IMR-90 (cell line): ENCODE measurements at regions not wholly inside any gene's neighbourhood (a gene's known extent, or its start where the extent isn't known, plus 50 kb on each side); places are given as distances from the start of the nearest gene placed in this dataset.

ENCODE experiments used
- ATAC-seq: fragments of 200-7000 bp; cut with Tn5 transposase; 2 replicates; pipeline ENCODE4 v1.9.1; 2020; ENCODE audit warnings: low read depth, mild to moderate bottlenecking, moderate library complexity
- BruUV-seq: library from RNA; stranded (reverse); fragments of 400-500 nt; replicated peaks from 2 replicates; lab custom pipeline; 2021; lab: Mats Ljungman, UMichigan
- CTCF ChIA-PET: fragments of 300-600 bp; formaldehyde crosslinking; extraction: SDS; loops from one replicate; lab custom pipeline; 2021; ENCODE audit warnings: antibody characterized with exemption; lab: Yijun Ruan, JAX
- POLR2A ChIA-PET: fragments of 300-600 bp; sonication (Branson Sonifier 250); formaldehyde crosslinking; loops from one replicate; lab custom pipeline; 2022; ENCODE audit warnings: antibody characterized with exemption; ENCODE audit not compliant: unreplicated experiment; lab: Charles Lee
- DNase-seq: peaks from one replicate; pipeline ENCODE4 v3.0.0; 2013
- H2AFZ ChIP-seq: replicated peaks from 2 replicates; pipeline ENCODE3; 2013; ENCODE audit warnings: low read length, mild to moderate bottlenecking; ENCODE audit not compliant: poor library complexity
- H2AK5ac ChIP-seq: 2 replicates; pipeline ENCODE4 v1.6.1; 2013; ENCODE audit warnings: low read depth, low read length, inconsistent platforms
- H2AK9ac ChIP-seq: replicated peaks from 2 replicates; pipeline ENCODE3; 2013; ENCODE audit warnings: mild to moderate bottlenecking, low read depth, low read length, moderate library complexity; ENCODE audit not compliant: poor library complexity
- H2BK120ac ChIP-seq: 2 replicates; pipeline ENCODE4 v1.6.1; 2013; ENCODE audit warnings: low read depth, low read length, inconsistent platforms
- H2BK15ac ChIP-seq: 3 replicates; pipeline ENCODE4 v1.6.1; 2013; ENCODE audit warnings: low read depth, low read length, inconsistent platforms
- H2BK20ac ChIP-seq: 2 replicates; pipeline ENCODE4 v1.6.1; 2013; ENCODE audit warnings: low read depth, mild to moderate bottlenecking, inconsistent platforms, low read length, moderate library complexity
- H2BK5ac ChIP-seq: 2 replicates; pipeline ENCODE4 v1.6.1; 2013; ENCODE audit warnings: mild to moderate bottlenecking, low read depth, low read length, inconsistent platforms; ENCODE audit not compliant: poor library complexity, severe bottlenecking
- H3K14ac ChIP-seq: replicated peaks from 2 replicates; pipeline ENCODE4 v1.6.1; 2013; ENCODE audit warnings: low read depth, low read length, inconsistent platforms
- H3K18ac ChIP-seq: 2 replicates; pipeline ENCODE4 v1.6.1; 2013; ENCODE audit warnings: low read depth, low read length, control low read depth
- H3K23ac ChIP-seq: 2 replicates; pipeline ENCODE4 v1.6.1; 2013; ENCODE audit warnings: low read depth, low read length, inconsistent platforms
- H3K27ac ChIP-seq: 2 replicates; pipeline ENCODE4 v1.5.1; 2013; ENCODE audit warnings: mild to moderate bottlenecking, control low read depth, low read length; ENCODE audit not compliant: insufficient read depth
- H3K27me3 ChIP-seq: 2 replicates; pipeline ENCODE4 v1.6.1; 2013; ENCODE audit warnings: low read length; ENCODE audit not compliant: control insufficient read depth, insufficient read depth
- H3K36me3 ChIP-seq: 2 replicates; pipeline ENCODE4 v1.6.1; 2013; ENCODE audit warnings: low read length, mixed read lengths; ENCODE audit not compliant: control insufficient read depth, insufficient read depth
- H3K4ac ChIP-seq: 2 replicates; pipeline ENCODE4 v1.6.1; 2013; ENCODE audit warnings: low read depth, low read length, inconsistent platforms
- H3K4me1 ChIP-seq: 2 replicates; pipeline ENCODE4 v1.6.1; 2013; ENCODE audit warnings: low read length, mixed read lengths; ENCODE audit not compliant: control insufficient read depth, insufficient read depth
- H3K4me2 ChIP-seq: 2 replicates; pipeline ENCODE4 v1.6.1; 2013; ENCODE audit warnings: low read depth, mild to moderate bottlenecking, control low read depth, low read length, moderate library complexity
- H3K4me3 ChIP-seq: 2 replicates; pipeline ENCODE4 v1.5.1; 2013; ENCODE audit warnings: low read depth, mild to moderate bottlenecking, control low read depth, low read length, moderate library complexity; ENCODE audit not compliant: insufficient read depth
- H3K56ac ChIP-seq: 2 replicates; pipeline ENCODE4 v1.6.1; 2013; ENCODE audit warnings: low read length, inconsistent platforms; ENCODE audit not compliant: insufficient read depth; ENCODE audit errors: extremely low read depth
- H3K79me1 ChIP-seq, 2 experiments: 2 replicates each; pipeline ENCODE4 v1.6.1; 2013; ENCODE audit warnings: low read length in 2 of 2, inconsistent platforms in 1 of 2, low read depth in 1 of 2
- H3K9ac ChIP-seq: 2 replicates; pipeline ENCODE4 v1.6.1; 2013; ENCODE audit warnings: low read depth, low read length, control low read depth
- H3K9me1 ChIP-seq: 2 replicates; pipeline ENCODE4 v1.6.1; 2013; ENCODE audit warnings: low read length, inconsistent platforms; ENCODE audit not compliant: insufficient read depth
- H3K9me3 ChIP-seq: 2 replicates; pipeline ENCODE4 v1.6.1; 2013; ENCODE audit warnings: low read length; ENCODE audit not compliant: control insufficient read depth, insufficient read depth
- H4K20me1 ChIP-seq: 2 replicates; pipeline ENCODE4 v1.6.1; 2013; ENCODE audit warnings: low read length, inconsistent platforms; ENCODE audit not compliant: insufficient read depth
- H4K5ac ChIP-seq: 2 replicates; pipeline ENCODE4 v1.6.1; 2013; ENCODE audit warnings: mild to moderate bottlenecking, low read depth, low read length, control low read depth
- H4K8ac ChIP-seq, 2 experiments: 2 replicates each; pipeline ENCODE4 v1.6.1; 2013; ENCODE audit warnings: low read depth in 2 of 2, low read length in 2 of 2, control low read depth in 1 of 2, inconsistent platforms in 1 of 2
- H4K91ac ChIP-seq: 2 replicates; pipeline ENCODE4 v1.6.1; 2013; ENCODE audit warnings: low read depth, low read length, inconsistent platforms; ENCODE audit not compliant: insufficient read depth
- CHD1 ChIP-seq: IDR thresholded peaks from 2 replicates; pipeline ENCODE4 v1.6.1; 2012; ENCODE audit warnings: low read depth, low read length, improper control_type of control experiment
- FOS ChIP-seq: fragments of 150-350 bp; IDR thresholded peaks from 2 replicates; pipeline ENCODE4 v1.6.1; 2016; ENCODE audit warnings: low read depth, low read length
- RCOR1 ChIP-seq: IDR thresholded peaks from 2 replicates; pipeline ENCODE4 v1.6.1; 2012; ENCODE audit warnings: mild to moderate bottlenecking, low read length, improper control_type of control experiment; ENCODE audit not compliant: insufficient replicate concordance
- WGBS, 2 experiments: methylation state at CpG; one replicate each; pipeline versions ENCODE4 v1.1.5 to v1.1.7; 2013; ENCODE audit warnings: missing lambda C conversion rate in 2 of 2; ENCODE audit not compliant: insufficient read length in 1 of 2; ENCODE audit errors: extremely low coverage in 2 of 2; 5-methylcytosine and 5-hydroxymethylcytosine counted together
- dilution Hi-C: fragments of 300-500 bp; cut with HindIII; formaldehyde crosslinking; loops from one replicate; pipeline ENCODE4 v1.14.3; 2018; ENCODE audit warnings: low sequenced_read_pairs; ENCODE audit not compliant: unreplicated experiment
- in situ Hi-C: fragments of 300-500 bp; cut with MboI; formaldehyde crosslinking; loops from 3 replicates; pipeline ENCODE4 v1.14.3; 2019; ENCODE audit warnings: low sequenced_read_pairs, inconsistent platforms, mixed read lengths
- intact Hi-C: fragments of 100-400 bp; cut with micrococcal nuclease; formaldehyde crosslinking; loops from 2 replicates; pipeline ENCODE4 v1.10.0; 2022

DNA sequence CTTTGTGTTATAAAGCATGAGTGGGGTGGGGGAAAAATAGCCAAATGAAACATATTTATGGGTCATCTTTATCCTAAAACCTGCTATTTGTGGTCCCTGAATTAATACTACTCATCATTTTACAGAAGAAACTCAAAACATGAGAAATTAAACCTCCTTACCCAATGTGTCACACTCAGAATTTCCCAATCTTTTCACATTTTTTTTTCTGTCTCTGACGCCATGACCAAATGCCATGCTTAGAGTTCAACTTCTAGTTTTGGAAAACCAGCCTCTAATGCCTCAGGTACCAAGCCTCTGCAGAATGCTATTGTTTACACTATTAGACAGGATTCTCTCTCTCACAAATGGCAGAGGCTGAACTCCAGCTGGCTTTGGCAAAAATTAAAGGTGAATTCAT, 505.5 kb upstream of the WWC1 start:
- Histone ChIP-seq H3K14ac (no peak overlapping the region), H3K36me3 (no peaks in the 10 kb centered on the region), H3K18ac (peak overlapping the region; percentile 12; the same call in 1 of the 2 replicates), H3K4me3 (no peak overlapping the region), H3K4me2 (no peak overlapping the region), H2BK120ac (no peak overlapping the region), H2AFZ (no peak overlapping the region), H2BK5ac (no peak overlapping the region), H4K20me1 (no peaks in the 10 kb centered on the region), H3K9me3 (no peaks in the 10 kb centered on the region), H2AK9ac (no peak overlapping the region), H3K9me1 (no peaks in the 10 kb centered on the region), H4K5ac (no peak overlapping the region), H3K4me1 (peaks cover 2% of the 10 kb centered on the region; the same call in 1 of the 2 replicates), H3K23ac (no peak overlapping the region), H3K4ac (no peak overlapping the region), H3K56ac (no peak overlapping the region), H2BK15ac (no peak overlapping the region), H2BK20ac (no peak overlapping the region), H3K9ac (no peak overlapping the region), H4K8ac (no peak overlapping the region; a peak in 1 of 4 replicates), H3K27ac (no peak overlapping the region), H3K79me1 (no peaks in the 10 kb centered on the region), H3K27me3 (peaks cover 1% of the 10 kb centered on the region; the same call in 1 of the 2 replicates), H4K91ac (no peak overlapping the region), H2AK5ac (no peak overlapping the region)
- in situ Hi-C loops (no loop called here), dilution Hi-C loops (no loop called here), intact Hi-C loops (no loop called here)
- ATAC-seq (no peak), DNase-seq (no peak)
- TF ChIP-seq CHD1 (no peak), RCOR1 (no peak), FOS (no peak)
- POLR2A ChIA-PET = no interaction called here
- WGBS, 2 experiments = no CpG with 5 or more reads among the region's 1 CpG
- CTCF ChIA-PET = no interaction called here
- BruUV-seq = no TSS peak
